NCI-H774 (cell line): ENCODE measurements at regions not wholly inside any gene's neighbourhood (a gene's known extent, or its start where the extent isn't known, plus 50 kb on each side); places are given as distances from the start of the nearest gene placed in this dataset.
"Not testable (repeated sequence)": the region's sequence is repeated elsewhere in the genome, so short reads cannot be mapped to it uniquely, and the experiment has no call there.

ENCODE experiments used
- DNase-seq: peaks from one replicate; lab custom pipeline; 2025; lab: John Stamatoyannopoulos, UW

DNA sequence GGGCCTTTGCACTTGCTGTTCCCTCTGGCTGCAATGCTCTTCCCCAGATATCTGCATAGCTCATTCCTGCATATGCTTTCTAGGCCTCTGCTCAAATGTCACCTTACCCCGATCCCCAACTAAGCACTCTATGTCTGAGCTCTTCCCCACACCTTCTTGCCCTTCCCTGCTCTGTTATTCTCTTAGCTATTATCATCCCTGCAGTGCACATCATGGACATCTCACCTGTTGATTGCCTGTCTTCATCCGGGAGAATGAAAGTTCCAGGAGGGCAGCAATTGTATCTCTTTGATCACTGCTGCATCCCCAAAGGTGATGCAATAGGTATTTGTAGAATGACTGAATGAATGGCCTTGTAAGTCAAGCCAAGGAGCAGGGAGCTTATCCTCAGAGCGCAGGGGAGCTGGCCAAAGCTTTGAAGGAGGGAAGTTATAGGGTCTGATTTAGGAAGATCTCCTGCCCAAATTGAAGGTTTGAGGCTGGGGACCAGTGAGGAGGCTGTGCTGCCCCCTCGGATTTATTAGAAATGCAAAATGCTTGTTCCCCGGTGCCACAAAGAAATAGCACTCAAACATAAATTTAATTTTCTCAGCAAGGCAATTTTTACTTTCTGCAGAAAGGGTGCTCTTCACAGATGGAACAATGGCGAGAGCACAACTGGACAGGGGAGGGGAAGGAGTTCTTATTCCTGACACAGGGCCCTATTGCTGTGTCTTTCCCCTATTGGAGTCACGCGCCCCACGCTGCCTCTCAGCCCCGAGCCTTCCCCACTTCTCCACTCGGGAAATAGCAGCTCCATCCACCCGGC, 631.1 kb downstream of the MATN1 start:
- no peak for DNase-seq

DNA sequence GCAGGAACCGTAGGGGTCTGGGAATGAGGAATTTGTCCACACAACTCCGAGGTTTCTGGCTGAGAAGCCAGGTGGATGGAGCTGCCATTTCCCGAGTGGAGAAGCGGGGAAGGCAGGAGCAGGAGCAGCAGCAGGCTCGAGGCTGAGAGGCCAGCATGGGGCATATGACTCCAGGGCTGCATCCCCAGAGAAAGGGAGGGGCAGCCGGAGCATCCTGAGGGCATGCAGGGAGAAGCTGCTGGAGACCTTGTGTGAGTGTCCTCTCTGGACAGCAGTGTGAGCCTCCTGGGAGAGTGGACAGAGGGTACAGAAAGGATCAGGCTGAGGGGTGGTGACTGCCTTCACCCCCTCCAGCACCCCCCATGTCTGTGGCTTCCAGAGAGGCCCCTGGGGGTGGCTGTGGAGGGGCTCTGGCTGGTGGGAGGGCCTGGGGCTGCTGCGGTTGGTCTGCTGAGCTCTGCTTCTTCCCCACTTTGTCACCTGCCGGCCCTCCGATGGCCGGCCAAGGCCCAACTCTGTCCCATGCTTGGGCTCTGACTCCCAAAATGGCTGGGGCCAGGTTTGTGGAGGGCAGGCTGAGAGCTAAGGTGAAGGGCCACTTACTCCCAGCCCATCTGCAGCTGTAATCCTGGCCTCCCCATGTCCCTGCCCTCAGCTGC, 633.1 kb downstream of the MATN1 start:
- no peak for DNase-seq

DNA sequence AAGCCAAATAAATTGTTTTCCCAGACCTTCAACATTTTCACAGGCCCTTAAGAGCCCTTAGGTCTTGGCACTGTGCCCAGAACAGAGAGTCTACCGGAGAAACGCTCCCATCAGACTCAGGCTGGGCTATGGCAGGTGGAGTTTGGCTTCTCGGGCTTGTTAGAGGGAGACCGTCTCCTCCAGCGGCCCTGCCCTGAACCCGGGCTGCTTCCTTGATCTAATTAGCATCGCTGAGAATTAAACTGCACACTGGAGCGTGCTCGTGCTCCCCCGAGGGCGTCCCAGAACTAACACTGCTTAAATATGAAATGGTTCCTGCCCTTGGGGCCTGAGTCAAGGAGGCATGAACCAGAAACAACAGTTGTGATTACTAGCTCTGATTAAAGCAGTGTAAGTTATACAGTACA, 634.4 kb downstream of the MATN1 start:
- DNase-seq: peak; percentile 31

DNA sequence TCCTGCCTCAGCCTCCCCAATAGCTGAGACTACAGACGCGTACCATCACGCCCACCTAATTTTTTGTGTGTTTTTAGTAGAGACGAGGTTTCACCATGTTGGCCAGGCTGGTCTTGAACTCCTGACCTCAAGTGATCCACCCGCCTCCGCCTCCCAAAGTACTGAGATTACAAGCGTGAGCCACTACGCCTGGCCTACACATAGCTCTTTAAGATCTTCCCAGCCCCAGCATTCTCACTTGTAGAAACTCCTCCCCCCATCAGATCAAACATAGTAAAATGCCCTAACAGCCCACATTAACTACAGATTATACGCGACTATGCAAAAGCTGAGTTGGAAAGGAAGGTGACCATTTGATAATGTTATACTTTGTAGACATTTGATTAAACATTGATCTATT, 634.8 kb downstream of the MATN1 start:
- no peak for DNase-seq

DNA sequence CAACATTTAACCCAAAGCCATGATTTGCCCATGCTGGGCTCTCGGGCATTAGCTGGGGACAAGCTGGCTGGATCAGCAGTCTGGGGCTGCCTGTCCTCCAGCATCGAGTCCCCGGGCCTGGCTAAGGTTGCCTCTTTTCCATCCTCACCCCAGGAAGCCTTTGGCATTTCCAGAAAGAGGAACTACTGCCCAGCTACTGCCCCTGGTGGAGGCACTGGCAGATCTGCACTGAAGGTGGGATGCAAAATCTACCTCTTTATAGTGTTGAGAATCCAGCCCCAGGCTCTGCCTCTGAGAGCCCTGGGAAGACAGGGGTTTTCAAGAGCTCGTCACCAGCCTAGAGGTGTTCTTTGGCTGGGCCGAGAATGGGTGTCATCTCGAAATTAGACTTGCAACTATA, 635.9 kb downstream of the MATN1 start:
- no peak for DNase-seq

DNA sequence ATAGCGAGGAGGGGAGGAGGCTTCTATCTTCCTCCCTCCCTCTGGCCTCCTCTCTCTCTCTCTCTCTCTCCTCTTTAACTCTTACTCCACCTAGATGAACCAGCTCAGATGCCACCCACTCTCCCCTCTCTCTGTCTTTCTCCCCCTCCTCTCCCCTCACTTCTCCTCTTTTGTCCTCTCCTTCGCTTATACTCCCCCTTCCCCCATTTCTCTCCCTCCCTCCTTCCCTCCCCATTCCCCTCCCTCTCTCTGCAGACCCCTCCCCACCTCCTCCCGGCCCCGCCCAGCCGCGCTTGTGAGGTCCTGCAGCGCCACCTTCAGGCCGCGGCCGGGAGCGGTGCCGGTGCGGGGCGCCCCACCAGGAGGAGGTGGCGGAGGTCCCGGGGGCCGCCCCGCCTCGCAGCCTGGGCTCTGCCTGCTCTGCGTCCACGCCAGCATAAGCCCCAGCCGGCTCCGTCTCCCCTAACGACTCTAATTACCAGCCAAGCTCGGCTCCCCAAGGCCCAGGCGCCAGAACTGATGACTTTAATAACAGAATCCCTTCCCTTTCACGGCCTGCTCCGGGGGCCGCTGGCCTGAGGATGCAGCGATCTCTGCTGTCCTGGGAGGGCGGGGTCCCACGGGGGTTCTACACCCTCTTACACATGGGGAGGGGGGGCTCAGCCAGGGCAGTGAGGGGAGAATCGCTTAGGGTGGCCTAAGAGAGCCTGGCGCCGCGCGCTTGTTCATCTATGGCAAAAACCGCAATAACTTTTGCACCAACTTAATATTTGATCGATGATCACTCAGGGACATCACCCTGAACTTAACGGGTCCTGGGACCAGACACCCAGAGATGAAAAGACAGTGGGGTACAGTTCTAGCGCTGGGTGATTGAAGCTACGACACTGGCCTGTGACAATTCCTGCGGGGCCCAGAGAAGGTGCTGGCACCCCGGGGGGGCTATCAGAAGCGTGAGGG, 637.3 kb downstream of the MATN1 start:
- no peak for DNase-seq

DNA sequence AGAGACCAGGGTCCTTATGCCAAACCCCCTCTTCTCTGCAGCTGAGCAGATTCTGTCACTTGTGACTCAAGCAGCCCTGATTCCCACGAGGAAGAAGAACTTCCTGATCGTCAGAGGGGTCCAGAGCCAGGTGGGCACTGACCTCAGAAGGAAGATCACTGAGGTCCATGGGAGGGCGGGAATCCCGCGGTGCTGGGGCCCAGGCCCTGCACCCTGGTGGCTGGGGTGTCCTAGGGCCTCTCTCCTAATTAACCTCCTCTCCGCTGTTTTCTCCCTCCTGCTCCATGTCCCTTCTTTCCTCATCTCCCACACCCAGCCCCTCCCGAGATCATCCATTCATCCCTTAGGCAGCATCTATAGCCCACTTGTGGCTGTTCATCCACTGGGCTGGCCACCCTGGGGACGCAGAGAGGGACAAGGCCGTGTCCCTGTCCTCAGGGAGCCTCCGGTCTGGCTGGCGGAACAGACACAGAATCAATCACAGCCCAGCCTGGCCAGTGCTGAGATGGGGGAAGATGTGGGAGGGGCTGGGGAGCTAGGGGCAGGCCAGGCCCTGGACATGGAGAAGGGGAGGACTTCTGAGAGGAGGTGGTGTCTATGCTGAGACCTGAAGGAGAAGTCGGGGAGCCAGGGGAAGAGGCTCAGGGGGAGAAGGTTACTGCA, 638.3 kb downstream of the MATN1 start:
- no peak for DNase-seq

DNA sequence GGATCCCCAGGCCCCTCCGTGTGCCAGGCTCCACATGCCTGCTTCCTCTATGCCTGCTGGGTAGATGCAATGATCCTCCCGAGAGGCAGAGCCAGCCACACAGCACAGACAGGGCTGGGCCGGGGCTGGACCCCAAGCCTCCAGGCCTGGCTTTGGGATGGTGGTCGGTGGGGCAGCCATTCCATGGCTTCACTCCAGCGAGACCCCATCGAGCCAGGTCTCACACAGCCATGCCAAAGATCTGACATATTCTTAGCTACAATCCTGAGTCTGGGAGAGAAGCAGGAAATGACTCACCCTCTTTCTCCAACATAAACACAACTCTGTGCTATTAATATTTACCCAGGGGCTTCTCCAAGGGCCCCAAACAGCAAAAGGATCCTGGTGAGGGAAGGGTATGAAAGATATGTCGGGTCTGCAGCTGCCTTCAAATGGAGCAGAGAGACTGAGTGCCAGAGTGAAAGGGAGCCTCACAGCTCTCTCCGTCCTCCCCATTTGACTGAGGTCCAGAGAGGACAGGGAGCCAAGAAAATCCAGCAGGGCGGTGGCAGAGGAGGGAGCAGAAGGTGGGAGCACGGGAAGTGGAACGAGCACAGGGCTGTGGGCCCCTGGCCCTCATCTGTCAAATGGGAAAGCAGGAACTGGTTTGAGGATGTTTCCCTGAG, 639.5 kb downstream of the MATN1 start:
- no peak for DNase-seq

DNA sequence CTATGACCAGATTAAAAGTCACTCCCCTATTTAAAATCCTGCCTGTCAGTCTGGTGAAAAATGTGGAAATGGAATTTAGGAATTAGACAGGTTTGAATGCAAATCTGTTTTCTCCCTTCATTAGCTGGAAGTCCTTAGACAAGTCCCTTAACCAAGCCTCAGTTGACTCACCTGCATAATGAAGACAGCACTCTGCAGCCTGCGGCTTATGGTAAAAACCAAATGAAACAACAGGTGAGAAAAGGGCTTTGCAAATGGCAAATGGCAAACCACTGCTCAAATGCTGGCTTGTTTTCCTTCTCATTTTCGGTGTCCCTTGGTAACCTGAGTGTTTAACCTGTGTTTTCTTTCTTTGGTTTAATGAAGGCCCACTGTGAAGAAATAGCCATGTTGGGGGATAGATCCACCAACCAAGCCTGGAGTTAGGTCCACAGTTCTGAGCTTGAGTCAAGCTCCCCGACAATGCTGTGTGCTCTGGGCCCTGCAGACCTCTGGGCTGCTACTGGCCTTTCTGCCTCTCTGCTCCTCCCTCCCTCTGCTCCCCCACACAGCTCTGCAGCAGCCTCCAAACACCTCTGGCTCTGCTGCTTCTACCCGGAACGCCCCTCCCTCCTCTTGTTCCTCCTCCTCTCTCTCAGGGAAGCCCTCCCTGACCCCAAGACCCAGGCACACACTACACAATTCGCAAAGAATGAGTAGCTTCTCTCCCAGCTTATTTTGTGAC, 641.8 kb downstream of the MATN1 start:
- DNase-seq: no peak

DNA sequence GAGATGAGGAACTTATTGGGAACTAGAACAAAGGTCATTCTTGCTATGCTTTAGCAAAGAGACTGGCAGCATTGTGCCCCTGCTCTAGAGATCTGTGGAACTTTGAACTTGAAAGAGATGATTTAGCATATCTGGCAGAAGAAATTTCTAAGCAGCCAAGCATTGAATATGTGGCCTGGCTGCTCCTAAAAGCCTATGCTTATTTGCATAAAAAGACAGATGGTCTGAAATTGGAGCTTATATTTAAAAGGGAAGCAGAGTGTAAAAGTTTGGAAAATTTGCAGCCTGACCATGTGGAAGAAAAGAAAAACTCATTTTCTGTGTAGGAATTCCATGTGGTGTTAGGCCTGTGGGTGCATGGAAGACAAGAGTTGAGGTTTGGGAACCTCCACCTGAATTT, 647.5 kb downstream of the MATN1 start:
- DNase-seq: not testable (repeated sequence)

DNA sequence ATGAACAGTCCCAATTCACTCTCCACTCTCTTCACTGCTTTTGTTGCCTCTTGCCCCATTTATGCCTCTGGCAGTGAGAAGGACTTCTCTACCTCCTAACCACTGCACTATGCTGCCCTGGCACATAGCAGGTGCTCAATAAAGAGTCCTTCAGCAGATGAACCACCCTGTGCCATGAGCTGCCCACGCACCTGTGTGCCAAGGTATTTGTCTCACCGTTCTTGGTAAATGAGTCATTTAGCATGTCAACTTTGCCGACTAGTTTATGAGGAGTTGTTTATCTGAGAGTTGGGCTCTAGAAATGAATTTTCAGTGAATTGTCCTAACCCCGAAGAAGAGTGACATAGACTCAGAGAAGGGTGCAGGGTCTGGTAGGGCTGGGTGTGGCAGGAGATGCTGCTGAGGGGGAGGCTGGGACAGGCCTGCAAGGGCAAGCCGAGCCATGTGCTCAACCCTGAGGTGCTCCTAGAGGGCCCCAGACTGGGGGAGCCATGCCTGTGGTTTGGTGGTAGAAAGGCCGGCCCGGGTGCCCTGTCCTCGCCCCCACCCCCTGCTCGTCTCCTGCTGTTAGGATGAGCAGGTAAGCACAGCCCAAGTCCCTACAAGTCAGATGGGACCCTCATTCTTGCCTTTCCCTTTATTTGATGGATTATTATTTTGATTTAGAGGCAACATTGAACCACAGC, 654.5 kb downstream of the MATN1 start:
- no peak for DNase-seq

DNA sequence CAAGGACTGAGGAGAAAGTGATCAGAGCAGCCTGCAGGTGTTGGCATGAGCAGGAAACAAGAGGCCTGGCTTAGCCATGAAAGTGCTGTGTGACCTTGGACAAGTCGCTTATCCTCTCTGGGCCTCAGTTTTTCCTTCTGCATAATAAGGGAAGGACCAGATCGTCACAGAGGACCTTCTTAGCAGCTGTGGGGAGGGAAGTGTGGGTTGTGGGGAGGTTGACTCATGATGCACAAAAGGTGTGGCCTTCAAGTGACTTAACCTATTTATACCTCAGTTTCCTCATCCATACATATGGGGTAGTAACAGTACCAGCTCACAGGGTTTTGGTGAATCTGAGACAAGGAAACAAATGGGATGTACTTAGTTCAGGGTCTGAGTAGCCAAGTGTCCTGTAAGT, 658.8 kb downstream of the MATN1 start:
- DNase-seq: no peak

DNA sequence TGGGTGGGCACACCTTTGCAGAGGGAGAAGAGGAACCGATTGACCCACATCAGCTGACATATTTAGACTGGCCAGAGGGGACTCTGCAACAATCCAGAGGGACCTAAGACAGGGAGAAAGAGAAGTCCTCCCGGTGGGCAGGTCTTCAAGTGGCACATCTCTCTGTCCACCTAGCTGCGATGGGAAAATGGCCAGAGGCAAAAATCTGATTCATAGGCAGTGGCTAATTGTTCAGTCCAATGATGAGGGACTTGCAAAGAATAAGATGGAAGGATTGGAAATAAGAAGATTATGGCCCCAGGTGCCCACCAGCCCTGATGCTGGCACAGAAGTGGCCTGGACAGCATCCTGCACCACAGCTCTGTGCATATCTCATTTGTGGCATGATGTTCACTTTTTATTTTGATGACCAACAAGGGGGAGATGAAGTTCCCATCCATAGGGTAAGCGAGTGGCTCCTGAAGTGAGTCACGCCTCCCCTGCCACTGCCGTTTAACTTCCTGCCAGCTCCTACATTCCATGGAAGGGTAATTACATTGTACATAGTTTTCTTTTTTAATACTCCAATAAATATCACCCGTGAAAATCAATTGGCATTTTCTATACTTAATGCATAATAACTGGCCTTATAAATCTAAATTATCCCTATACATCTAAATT, 659.6 kb downstream of the MATN1 start:
- no peak for DNase-seq

DNA sequence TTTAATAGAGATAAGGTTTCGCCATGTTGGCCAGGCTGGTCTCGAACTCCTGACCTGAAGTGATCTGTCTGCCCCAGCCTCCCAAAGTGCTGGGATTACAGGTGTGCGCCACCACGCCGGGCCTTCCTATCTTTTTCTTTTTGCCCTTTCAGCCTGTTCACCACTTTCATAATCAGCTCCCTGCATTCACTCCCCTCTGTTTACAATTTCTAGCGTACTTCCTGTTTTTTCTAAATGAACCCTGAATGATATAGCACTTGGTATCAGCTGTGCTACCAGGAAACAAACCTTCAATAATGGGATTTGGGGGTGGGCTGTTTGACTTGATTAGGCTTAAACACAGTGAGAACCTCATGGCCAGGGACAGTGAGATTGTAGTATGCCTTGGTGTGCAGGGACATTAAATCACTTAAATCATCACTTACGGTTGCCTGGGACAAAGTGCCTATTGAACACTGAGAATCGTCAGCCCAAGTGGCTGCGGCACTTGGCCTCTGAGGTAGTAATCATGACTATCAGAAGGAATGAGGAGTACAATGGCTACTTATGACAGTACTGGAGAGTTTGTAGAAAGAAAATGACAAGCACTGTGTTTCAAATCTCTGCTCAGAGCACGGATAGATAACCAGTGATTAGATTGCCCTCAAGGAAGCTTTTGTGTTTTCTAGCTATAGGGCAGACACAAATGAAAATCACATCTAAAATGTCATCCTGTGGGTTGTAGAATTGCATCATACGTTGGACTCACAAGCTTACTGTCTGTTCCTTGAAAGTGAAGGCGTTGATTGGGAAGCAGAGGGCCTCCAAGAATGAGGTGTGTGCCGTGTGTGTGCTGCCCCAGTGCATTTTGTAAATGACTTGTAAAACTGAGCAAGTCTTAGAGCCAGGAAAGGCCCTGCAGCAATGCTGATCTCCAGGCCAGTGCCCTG, 661.8 kb downstream of the MATN1 start:
- DNase-seq: no peak

DNA sequence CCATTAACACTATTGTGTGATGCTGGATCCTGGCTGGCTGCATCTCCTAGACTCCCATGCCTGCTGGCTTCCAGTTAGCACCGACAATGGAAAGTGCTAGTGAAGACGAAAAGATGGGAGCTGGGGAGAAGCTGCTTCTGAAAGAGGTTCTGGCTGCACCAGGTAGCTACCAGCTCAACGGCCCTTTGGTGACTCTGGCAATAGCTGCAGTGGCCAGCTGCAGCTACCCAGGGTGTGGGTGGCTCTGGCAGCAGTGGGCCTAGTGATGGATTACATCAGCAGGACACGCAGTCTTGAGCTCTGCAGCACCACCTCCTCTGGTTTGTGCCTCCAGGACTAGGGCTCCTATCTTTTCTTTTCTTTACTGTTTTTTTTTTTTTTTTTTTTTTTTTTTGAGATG, 662.6 kb downstream of the MATN1 start:
- DNase-seq: no peak

DNA sequence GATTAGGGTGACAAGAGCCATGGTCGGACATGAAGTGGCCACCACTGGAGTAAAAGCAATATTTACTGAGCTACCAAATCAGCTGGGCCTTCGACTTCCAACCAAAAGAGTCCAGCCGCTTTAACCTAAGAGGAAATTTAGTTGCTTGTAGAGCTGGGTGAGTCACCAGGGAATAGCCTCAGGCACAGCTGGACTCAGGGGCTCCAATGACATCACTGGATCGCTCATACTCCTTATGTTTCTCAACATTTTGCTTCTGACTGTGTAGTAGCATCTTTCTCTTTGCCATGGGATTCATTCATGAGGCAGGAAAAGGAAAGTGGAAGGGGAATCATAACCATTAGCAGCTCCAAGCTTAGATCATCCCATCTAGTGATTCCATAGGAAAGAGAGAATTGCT, 664.4 kb downstream of the MATN1 start:
- no peak for DNase-seq

DNA sequence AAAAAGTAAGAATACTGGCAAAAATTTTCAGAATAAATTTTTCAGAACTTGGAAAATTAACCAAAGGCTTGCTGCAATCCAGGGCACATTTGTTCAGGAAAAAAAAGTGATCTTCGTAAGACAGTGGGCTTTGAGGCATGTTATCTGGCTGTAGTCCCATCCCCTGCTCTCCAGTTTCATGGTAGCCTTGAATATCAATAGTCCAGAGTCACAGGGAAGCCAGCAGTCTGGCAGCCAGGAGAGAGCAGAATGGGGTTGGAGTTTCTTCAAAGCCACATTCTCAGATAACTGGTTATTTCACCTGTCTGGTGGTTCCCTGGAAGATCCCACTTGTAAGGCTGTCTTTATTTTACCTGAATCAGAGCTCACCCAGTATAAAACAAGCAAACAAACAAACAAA, 669.3 kb downstream of the MATN1 start:
- DNase-seq: no peak

DNA sequence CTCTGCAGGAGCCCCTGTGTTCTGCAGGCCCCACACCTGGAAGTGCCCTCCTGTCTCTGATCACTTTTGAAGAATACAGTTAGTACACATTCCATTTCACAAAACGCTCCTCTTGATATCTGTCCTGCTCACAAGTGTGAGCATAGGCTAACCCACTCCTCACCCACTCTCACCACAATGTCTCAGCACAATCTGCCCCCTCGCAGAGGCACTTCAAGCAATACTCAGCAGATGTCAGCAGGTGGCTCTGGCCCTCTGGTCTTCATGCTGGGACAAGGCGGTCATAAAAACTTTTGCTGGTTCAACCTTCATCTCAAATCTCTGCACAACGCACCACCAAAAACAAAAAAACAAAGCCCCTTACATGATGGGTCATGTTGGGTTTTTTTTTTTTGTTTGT, 671.2 kb downstream of the MATN1 start:
- no peak for DNase-seq

DNA sequence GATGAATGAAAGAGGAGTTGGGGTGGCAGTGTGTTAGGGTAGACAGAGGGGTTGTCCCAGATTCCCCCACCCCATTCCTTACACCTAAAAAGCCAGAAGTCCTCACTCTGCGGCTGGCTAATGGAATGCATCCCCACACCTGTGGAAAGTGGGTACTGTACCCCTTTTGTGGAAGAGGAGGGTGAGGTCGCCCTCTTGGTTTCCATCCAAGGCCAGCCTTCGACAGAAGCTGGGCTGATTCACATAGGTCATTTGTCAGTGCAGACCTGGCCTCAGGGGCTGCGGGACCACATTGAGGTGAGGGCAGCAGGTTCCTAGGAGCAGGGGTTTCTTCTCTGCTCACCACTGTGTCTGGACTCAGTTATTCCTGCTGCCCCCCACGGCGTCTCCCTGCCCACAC, 671.6 kb downstream of the MATN1 start:
- no peak for DNase-seq
